Peyer's patch (tissue), 4 donors: ENCODE measurements at regions not wholly inside any gene's neighbourhood (a gene's known extent, or its start where the extent isn't known, plus 50 kb on each side); places are given as distances from the start of the nearest gene placed in this dataset.

Source experiments
- POLR2A ChIP-seq, 2 donors: fragments of 450-650 bp; IDR thresholded peaks; one replicate each; pipeline ENCODE4 v1.5.1; 2017; ENCODE audit warnings: antibody characterized with exemption in 2 of 2, mild to moderate bottlenecking in 2 of 2, moderate library complexity in 2 of 2
- TF ChIP-seq, protein P1 (sequence below), 6 experiments: fragments of 450-650 bp in 4 of 6; fragments of 200-600 bp in 2 of 6; sonication (generic) in 1 of 6; IDR thresholded peaks; one replicate each; pipeline ENCODE4 v1.5.1; 2017 to 2019; ENCODE audit warnings: antibody characterized with exemption in 6 of 6, mild to moderate bottlenecking in 3 of 6, moderate library complexity in 1 of 6

DNA sequence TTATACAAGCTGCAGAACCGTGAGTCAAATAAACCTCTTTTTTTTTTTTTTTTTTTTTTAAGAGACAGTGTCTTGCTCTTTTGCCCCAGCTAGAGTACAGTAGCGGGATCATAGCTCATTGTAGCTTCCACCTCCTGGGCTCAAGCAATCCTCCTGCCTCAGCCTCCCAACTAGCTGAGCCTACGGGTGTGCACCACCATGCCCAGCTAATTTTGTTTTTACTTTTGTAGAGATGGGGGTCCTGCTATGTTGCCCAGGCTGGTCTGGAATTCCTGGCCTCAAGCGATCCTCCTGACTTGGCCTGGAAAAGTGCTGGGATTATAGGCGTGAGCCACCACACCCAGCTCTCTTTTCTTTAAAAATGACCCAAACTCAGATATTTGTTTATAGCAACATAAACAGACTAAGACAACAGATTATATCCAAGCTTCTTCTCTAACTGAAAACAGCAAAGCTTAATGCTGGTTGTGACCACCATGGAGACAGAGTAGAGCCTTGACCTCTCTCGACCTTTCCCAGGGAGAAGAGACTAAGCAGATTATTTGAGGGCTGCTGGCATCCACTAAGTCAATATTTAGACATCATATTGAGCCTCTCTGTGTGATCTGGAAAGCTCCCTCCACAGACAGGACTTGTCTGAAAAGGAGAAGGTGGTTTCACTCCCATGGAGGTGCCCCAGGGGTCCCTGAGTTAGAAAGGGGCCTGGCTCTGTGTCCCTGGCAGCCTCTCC is 150.0 kb downstream of the KCTD15 start:
- TF ChIP-seq, protein P1, sequence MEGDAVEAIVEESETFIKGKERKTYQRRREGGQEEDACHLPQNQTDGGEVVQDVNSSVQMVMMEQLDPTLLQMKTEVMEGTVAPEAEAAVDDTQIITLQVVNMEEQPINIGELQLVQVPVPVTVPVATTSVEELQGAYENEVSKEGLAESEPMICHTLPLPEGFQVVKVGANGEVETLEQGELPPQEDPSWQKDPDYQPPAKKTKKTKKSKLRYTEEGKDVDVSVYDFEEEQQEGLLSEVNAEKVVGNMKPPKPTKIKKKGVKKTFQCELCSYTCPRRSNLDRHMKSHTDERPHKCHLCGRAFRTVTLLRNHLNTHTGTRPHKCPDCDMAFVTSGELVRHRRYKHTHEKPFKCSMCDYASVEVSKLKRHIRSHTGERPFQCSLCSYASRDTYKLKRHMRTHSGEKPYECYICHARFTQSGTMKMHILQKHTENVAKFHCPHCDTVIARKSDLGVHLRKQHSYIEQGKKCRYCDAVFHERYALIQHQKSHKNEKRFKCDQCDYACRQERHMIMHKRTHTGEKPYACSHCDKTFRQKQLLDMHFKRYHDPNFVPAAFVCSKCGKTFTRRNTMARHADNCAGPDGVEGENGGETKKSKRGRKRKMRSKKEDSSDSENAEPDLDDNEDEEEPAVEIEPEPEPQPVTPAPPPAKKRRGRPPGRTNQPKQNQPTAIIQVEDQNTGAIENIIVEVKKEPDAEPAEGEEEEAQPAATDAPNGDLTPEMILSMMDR (IDR thresholded peaks at IDR 0.05): no peak
- no peak for TF ChIP-seq POLR2A (IDR thresholded peaks at IDR 0.05)
